ENCODE measurements at regions not wholly inside any gene's neighbourhood (a gene's known extent, or its start where the extent isn't known, plus 50 kb on each side); places are given as distances from the start of the nearest gene placed in this dataset.

DNA sequence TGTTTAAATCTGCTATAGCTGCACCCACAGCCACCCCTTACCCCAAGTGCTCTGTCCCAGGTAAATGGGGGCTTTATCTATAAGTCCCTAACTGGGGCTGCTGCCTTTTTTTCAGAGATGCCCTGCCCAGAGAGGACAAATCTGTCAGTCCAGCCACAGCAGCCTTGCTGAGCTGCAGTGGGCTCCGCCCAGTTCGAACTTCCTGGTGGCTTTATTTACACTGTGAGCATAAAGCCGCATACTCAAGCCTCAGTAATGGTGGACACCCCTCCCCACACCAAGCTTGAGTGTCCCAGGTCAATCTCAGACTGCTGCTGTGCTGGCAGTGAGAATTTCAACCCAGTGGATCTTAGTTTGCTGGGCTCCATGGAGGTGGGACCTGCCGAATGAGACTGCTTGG lies 505.2 kb downstream of the CBLN4 start:
- no peak for TF ChIP-seq CTCF (IDR thresholded peaks at IDR 0.05)
- DNase-seq = no peak
- Mint-ChIP-seq H3K4me3 (no peak overlapping the region), H3K36me3 (ENCODE audit: low read depth) (no peaks in the 10 kb centered on the region), H3K27me3 (ENCODE audit: low read depth, poor library complexity) (peaks cover 2% of the 10 kb centered on the region), H3K9me3 (peaks cover 20% of the 10 kb centered on the region), H3K27ac (no peak overlapping the region), H3K4me1 (no peaks in the 10 kb centered on the region)

GRCh38 chr20:55488593-55488992 lies 516.7 kb downstream of the CBLN4 start:
- no peak overlapping the region for H3K4me3 Mint-ChIP-seq
- no peak for TF ChIP-seq CTCF (IDR thresholded peaks at IDR 0.05)
- H3K27me3 Mint-ChIP-seq (ENCODE audit: low read depth, poor library complexity) = no peaks in the 10 kb centered on the region
- peaks cover 14% of the 10 kb centered on the region for H3K9me3 Mint-ChIP-seq
- peaks cover 6% of the 10 kb centered on the region for H3K4me1 Mint-ChIP-seq
- no peaks in the 10 kb centered on the region for H3K36me3 Mint-ChIP-seq (ENCODE audit: low read depth)
- DNase-seq = no peak
- no peak overlapping the region for H3K27ac Mint-ChIP-seq

DNA sequence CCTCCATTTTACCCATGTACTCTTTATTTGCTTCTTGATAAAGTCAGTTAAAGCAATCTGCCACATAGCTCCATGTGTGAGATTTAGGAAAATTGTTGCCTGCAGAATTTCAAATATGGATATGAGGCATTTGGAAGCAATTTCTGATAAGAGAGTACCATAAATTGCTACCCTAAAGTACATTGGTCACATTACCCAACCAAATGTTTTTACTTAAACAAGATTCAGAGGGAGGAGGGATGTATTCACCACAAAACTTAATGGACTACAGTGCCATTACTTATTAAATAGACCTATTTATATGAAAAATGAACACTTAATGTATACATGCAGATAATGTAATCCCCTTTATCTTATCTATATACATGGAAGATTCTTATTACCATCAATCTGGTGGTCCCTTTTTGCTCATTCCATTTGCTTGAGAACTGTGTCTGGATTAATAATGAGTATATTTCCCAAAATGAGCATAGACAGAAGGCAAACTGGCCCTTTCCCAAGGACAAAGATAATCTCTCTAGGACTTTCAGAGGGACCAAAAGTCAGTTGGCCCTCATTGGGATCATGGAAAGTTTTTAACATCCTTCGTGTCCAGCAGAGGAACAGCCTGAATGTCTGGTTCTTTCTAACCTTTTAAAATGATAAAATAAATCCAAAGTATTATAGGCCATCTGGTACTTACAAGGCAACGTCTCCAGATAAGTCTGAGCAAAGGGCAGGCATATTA lies 526.4 kb downstream of the CBLN4 start:
- H3K36me3 Mint-ChIP-seq (ENCODE audit: low read depth) = no peaks in the 10 kb centered on the region
- no peak overlapping the region for H3K4me3 Mint-ChIP-seq
- peaks cover 3% of the 10 kb centered on the region for H3K27me3 Mint-ChIP-seq (ENCODE audit: low read depth, poor library complexity)
- no peaks in the 10 kb centered on the region for H3K9me3 Mint-ChIP-seq
- no peak for TF ChIP-seq CTCF (IDR thresholded peaks at IDR 0.05)
- H3K4me1 Mint-ChIP-seq = no peaks in the 10 kb centered on the region
- H3K27ac Mint-ChIP-seq = no peak overlapping the region
- DNase-seq = no peak

GRCh38 chr20:55472704-55473103 lies 532.6 kb downstream of the CBLN4 start:
- H3K36me3 Mint-ChIP-seq (ENCODE audit: low read depth) = no peaks in the 10 kb centered on the region
- no peak overlapping the region for H3K4me3 Mint-ChIP-seq
- peaks cover 2% of the 10 kb centered on the region for H3K27me3 Mint-ChIP-seq (ENCODE audit: low read depth, poor library complexity)
- H3K27ac Mint-ChIP-seq = no peak overlapping the region
- DNase-seq = no peak
- H3K4me1 Mint-ChIP-seq = no peaks in the 10 kb centered on the region
- TF ChIP-seq CTCF (IDR thresholded peaks at IDR 0.05) = no peak
- no peaks in the 10 kb centered on the region for H3K9me3 Mint-ChIP-seq

- Mint-ChIP-seq H3K27ac (no peak overlapping the region), H3K36me3 (ENCODE audit: low read depth) (no peaks in the 10 kb centered on the region), H3K27me3 (ENCODE audit: low read depth, poor library complexity) (peaks cover 2% of the 10 kb centered on the region), H3K4me1 (no peaks in the 10 kb centered on the region), H3K9me3 (no peaks in the 10 kb centered on the region), H3K4me3 (no peak overlapping the region)
- TF ChIP-seq CTCF (IDR thresholded peaks at IDR 0.05) = no peak
- no peak for DNase-seq
Measured at GRCh38 chr20:55471052-55472006, 534.0 kb downstream of the CBLN4 start.
